Middle frontal gyrus (tissue), 1 donor: ENCODE measurements at regions not wholly inside any gene's neighbourhood (a gene's known extent, or its start where the extent isn't known, plus 50 kb on each side); places are given as distances from the start of the nearest gene placed in this dataset.

Experiments
- DNase-seq: peaks from one replicate; pipeline ENCODE4 v3.0.0-alpha.2; 2015; ENCODE audit warnings: low spot score; ENCODE audit errors: extremely low spot score

- DNase-seq, result no peak
These were observed 92.2 kb downstream of the UNC5CL start for GRCh38 chr6:40946738-40947301.

DNA sequence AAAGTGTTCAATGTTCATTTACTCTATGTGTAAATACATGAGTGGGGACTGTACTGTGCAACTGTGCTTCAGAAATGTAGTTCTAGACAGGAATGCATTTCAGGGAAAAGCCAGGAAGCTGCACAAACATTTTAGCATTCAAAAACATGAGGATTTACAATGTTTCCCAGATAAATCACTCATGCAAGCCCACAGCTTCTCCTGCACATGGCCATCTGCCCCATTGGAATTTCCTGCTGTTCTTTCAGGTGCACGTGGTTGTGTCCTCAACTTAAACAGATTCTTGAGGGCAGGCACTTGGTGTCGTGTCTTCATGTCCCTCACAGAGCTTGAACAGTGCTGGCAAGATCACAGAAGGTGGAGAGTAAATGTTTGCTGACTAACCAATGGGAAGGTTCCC is 101.5 kb downstream of the UNC5CL start:
- no peak for DNase-seq

DNA sequence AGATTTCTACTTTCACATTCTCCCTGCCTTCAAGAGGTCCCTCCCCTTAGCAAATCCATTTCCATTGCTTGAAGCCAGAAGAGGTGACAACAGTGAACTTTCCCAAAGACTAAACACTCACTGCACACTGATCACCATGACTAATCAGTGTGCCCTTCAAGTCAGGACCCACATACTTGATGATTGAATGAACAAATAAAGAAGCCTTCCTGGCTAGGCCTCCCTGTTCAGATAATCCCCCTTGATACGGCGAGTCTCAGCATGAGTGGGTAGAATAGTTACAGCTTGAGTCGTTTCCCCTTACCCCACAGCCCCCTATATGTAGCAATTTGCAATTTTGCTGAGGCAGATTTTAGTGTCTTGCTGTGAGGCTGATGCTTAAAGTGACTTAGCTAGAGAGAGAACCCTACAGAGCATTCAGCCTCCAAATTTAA is 102.2 kb downstream of the UNC5CL start:
- no peak for DNase-seq

- DNase-seq, result no peak
These were observed 105.2 kb downstream of the UNC5CL start for GRCh38 chr6:40933864-40934263.

DNA sequence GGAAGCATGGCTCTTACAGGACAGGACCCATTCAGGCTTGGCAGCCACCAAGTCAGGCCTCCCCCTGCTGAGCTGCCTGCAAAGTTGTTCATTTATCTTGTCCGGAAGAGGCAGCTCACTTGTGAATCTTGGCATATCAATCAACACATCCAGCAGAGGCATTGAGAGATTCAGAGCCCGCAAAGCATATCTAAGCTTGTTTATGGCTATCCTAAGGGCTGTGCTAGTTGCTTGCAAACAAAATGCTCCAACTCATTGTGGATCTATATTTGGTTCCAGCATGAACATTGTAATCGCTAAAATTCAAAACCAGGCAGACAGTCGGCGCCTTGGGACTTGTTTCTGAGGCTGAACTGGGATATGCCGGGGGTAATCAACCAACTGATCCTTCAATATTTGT is 106.1 kb downstream of the UNC5CL start:
- DNase-seq, result no peak

GRCh38 chr6:40932366-40932765 is 106.7 kb downstream of the UNC5CL start:
- DNase-seq, result no peak

GRCh38 chr6:40931931-40932330 is 107.1 kb downstream of the UNC5CL start:
- DNase-seq, result no peak

DNA sequence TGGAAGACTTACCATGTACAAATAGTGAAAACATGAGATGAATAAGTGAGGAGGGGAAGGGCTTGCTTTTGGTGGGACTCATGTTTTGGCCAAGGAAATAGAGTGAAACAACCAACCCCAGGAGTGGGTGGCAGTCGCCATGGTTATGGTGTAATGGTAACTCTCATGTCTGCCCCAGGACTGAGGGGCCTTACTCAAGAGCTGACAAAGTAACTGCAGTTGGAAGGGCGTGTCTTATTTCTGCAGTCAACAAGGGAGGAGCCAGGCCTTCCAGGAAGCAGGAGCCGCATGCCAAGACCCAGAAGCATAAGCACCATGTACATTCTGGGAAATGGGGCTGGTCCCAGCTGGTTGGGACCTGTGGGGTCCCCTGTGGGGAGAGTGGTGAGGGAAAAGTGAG is 108.5 kb downstream of the UNC5CL start:
- no peak for DNase-seq

- no peak for DNase-seq
These were observed 109.0 kb downstream of the UNC5CL start for GRCh38 chr6:40930045-40930444.

DNA sequence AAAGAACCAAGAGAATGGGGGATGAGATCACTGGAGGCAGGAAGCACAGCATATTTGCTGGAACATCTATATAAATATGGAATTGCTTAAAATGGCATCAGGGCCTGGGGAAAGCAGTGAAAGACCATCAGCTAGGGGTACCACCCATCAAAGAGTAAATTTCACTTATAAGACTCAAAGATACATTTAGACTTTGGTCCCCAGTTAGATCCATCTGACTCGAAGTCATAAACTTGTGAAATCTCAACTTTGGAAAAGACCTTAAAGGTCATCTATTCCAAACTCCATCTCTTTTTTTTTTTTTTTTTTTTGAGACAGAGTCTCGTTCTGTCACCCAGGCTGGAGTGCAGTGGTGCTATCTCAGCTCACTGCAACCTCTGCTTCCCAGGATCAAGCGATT is 109.8 kb downstream of the UNC5CL start:
- no peak for DNase-seq

- DNase-seq, result no peak
These were observed 110.3 kb downstream of the UNC5CL start for GRCh38 chr6:40928763-40929162.

DNA sequence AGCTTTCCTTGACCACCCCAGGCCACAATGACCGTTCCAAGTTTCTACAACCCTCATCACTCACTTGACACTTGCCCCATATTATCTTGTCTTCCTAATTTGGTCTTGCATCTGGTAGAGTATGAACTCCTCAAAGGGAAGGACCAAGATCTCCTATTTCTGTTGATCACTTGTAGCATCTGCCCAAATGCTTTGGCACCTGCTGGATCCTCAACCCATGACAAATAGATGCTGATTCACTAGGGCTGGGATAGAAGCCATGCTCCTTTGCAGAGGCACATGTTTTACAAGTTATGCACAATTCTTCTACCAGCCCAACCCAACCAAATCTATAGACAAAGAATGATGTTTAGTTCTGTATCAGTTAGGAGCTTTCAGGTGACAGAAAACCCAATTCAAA is 110.7 kb downstream of the UNC5CL start:
- no peak for DNase-seq

DNA sequence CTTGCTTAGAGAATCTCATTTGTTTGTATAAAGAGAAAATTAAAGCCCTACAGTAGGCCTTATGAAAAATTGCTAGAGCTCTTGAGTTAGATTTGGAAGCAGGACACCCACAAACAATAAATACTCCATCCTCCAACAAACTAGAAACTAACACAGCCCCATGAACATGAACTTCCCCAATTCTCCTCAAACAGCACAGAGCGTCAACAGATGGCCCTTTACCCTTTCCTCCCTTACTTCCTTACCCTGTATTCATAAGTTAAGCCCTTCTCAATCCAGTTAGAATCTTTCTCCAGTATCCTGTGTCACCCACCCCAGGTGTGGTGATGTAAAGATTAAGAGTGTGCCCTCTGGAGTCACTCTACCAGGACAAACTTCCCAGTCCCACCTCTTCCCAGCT is 113.7 kb downstream of the UNC5CL start:
- DNase-seq, result no peak

GRCh38 chr6:40924839-40925238 is 114.2 kb downstream of the UNC5CL start:
- no peak for DNase-seq

DNA sequence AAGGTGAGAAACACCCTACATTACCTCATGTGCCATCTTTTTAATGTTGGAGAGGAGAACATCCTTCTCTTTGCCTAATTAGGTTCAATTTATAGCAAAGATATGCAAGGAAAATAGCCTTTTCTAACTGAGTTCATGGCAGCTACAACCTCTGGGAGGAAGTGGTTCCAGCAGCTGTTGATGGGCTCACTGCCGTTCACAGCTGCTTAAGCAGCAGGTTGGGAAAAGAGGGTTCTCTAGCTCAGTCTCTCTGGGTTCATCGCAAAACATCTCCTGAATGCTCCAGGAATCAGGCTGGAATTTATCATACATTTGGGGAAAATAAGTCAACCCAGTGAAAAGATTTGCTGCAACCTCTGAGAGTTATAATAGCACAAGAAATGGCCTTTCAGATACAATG is 115.1 kb downstream of the UNC5CL start:
- DNase-seq, result no peak

DNA sequence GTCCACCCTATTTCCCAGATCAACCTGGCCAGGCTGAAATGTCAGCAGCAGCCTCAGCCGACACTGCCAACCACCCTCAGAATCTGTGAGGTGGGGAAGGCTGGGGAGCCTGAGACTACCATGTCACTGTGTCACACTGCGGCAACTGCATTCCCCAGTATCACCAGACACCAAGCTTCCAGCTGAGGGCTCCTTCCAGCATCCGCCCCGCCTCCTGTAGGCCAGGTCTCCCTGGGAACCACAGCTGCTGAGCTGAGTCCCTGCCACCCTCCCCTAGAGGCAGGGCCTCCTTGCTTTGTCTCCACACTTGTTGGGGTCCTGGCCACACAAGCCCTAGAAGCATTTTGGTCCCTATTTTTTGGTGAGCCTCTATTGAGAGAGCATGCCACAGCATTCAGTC is 115.7 kb downstream of the UNC5CL start:
- DNase-seq, result no peak

GRCh38 chr6:40922281-40922680 is 116.7 kb downstream of the UNC5CL start:
- DNase-seq, result no peak

DNA sequence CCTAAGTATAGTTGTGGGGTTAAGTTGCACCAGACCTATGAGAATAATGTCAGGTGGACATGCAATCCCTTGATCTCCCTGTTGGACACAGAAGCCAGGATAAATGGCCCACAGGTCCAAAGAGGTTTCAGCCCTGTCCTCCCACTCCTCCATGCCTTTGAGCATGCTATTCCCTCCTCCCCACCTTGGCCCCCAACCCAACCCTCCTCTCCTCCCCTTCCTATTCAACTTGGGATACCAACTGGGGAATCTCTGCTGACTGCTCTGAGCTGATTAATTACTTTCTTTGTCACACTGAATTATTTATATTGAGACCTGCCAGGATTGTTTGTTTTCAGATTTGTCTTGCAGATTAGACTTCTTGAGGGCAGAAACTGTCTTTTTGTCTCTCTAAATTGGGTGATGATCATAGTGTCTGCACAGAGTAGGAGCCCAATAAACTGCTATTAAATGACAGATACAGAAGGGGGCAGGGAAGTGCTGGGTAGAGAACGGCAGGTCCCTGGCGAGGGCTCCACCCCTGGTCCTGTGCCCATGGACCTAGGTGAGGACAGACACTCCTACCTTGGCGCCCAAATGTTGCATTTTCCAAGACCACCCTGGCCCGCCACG is 120.9 kb downstream of the UNC5CL start:
- DNase-seq, result no peak

DNA sequence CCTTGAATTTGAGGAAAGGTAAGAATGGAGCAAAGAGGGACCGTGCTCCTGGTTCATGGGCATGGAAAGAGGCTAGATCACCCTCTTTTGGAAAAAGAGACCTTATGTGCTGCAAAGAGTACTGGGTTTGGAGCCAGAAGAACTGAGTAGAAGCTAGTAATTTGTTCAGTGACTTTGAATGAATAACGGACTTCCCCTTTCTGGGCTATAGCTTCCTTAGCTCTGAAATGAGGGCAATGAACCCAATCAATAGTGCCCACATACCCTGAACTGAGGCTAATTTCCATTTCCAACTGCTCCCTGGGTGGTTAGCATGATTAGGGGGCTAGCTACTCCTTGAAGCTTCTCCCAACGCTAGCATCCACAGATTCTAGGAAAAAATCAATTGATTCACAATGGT is 121.4 kb downstream of the UNC5CL start:
- no peak for DNase-seq

DNA sequence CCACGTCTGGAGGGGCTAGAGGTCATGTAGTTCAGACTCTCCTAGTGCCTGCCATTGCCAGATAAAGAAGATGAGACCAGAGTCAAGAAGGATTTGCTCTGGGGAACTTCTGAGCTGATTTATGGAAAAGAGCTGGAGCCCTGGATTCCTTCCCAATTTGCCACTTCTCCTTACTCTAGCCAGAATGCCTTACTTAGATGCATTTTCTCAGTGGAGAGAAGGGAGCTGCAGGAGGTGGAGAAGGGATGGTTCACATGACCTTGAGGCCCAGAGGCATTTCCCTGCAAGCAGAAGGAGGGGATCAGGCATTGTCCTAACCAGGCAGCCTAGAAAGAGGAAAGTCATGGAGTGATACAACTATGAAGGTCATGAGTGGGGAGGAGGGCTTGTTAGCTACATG is 122.2 kb downstream of the UNC5CL start:
- DNase-seq, result no peak

DNA sequence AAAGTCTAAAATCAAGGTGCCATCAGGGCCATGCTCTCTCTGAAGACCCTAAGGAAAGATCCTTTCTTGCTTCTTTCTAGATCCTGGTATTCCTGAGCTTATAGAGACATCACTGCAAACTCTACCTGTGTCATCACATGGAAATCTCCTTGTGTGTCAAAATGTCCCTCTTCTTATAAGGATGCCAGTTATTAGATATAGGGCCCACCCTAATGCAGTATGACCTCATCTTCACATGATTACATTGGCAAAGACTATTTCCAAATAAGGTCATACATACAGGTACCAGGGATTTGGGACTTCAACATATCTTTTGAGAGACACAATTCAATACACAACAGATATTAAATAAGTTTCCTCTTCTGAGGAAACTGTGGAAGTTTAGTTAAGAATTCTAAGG is 123.9 kb downstream of the UNC5CL start:
- DNase-seq, result no peak

GRCh38 chr6:40914005-40914404 is 125.0 kb downstream of the UNC5CL start:
- no peak for DNase-seq

DNA sequence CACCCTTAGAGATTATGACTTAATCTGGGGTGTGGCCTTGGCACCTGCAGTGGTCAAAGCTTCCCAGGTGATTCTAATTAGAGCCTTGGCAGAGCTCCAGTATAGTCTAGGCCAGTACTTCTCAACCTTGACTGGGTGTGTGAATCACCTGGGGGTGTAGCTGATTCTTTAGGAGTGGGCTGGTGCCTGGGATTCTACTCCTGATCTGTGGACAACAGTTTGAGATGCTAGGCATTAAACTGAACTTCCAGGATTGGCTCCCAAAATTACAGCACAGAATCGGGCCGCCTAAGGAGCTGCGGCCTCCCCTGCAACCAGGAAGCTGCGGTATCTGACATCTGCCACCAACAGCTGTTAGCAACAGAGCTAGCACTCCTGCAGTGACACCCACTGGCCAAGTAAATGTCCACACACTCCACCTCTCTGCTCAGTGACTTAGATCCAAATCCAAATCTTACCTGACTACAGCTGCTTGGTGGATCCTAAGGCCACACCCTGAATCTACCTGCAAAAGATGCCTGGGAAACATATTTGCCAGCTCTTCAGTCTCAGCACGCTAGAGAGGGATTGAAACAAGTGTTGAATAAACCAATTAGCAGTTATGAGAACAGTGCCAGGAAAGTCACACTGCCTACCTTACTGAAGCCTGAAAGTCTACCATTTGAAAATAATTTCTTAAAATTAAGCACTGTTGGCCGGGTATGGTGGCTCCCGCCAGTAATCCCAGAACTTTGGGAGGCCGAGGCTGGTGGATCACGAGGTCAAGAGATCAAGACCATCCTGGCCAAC is 126.7 kb downstream of the UNC5CL start:
- DNase-seq, result peak; percentile 12
